ENCODE measurements at regions not wholly inside any gene's neighbourhood (a gene's known extent, or its start where the extent isn't known, plus 50 kb on each side); places are given as distances from the start of the nearest gene placed in this dataset.
"Not testable (repeated sequence)": the region's sequence is repeated elsewhere in the genome, so short reads cannot be mapped to it uniquely, and the experiment has no call there.

DNA sequence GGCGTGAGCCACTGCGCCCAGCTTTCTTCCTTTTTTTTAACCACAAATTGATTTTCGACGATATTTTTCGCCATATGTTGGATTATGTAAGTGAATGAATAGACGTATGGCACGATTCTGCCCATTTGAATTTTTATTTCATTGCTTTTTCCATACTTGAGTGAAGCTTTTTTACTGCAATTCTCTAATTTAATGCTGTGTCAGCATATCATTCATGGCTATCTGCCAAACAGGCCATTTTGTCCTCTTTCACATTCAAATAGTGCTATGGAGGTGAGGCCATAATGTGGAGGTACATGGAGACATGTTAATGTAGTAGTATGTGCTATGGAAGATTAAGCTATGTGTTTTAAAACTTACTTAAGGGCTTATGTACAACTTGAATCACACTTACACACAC lies 152.1 kb upstream of the TUSC1 start:
- in situ Hi-C loops (cut with MboI; ENCODE audit: low sequenced_read_pairs): loop anchor here (25.0 kb wide), 1 partner anchor 107 kb away; no protein-coding TSS in a partner anchor

DNA sequence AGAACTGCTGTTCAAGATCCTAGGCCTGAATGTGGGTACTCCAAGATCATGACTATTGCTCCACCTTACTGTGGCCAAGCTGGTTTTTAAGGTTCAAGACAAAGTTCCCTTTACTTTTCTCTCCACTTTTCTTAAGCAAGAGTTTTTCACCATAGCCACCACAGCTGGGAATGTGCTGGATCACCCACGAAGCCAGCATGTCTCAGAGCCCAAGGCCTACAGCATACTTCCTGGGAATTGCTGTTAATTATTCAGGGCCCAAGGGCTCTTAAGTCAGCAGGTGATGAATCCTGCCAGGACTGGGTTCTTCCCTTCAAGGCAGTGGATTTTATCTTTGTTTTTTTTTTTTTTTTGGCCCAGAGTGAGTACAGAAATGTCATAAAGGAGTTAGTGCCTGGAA lies 149.4 kb upstream of the TUSC1 start:
- in situ Hi-C loops (cut with MboI; ENCODE audit: low sequenced_read_pairs): loop anchor here (25.0 kb wide), 1 partner anchor 110 kb away; no protein-coding TSS in a partner anchor

DNA sequence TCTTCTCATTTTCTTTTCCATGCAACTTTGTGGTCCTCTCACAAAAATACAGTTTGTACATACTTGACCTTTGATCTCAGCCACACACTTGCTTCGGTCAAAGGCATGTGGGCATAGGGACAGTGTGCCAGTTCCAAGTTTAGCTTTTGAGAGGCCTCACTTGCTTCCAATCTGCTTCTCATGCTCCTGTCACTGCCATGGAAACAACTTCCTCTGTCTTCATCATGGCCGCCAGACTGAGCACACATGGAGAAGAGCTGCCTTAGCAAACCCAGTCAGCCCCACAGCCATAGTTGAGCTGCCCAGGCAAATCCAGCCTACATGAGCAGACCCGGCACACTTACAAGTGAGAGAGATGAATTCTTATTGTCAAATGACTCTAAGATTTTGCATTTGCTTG lies 138.2 kb upstream of the TUSC1 start:
- in situ Hi-C loops (cut with MboI; ENCODE audit: low sequenced_read_pairs): no loop called here

DNA sequence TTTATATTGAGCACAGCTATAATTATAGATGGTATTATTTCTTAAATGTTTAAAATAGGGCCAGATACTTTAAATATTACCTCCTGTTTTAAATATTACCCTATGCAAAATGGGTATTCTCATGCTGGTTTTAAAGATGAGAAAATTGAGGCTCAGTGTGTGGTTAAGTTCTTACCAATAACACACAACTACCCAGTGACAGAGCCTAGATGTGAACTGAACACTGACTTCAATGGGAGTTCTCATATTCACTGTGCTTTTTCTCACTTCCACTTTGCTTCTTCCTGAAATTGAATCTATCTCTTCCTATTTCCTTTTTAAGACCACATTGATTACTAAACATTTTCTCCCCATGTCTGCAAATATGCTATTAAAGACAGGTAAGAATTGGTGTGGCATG lies 135.8 kb upstream of the TUSC1 start:
- in situ Hi-C loops (cut with MboI; ENCODE audit: low sequenced_read_pairs): no loop called here

DNA sequence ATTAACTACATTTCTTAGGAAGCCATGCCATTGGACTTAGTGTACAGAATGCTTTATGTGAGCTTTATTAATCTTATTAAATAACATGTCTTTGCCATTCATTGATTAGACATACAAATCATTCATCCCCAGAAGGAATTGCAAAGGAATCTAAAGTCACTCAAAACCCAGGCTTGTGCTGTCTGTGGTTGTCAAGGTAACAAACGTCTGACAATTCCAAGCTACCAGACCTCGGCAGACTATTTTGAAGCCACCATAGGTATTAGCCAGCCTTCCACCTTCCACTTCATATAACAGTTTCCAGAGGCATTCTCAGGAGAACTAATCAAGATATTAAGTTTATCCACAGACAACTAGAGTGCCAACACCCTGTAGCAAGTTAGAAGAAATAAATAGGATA lies 135.2 kb upstream of the TUSC1 start:
- in situ Hi-C loops (cut with MboI; ENCODE audit: low sequenced_read_pairs): no loop called here

DNA sequence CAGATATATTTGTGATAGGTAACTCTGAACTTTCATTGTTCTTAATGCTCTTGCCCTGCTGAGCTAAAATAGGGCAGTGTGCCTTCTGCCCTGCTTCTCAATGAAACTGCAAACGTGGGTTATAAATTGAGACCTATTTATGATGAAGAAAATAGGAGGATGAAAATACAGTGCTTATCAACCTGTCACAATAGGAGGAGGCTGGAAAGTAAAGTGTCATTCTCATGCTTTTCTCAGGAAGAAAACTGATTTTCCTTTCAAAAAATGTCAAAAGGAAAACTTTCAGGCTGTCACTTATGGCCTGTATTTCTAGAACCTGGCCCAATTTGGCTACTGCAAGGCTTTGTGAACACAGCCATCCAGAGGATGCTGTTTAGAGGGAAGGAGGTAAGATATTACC lies 130.3 kb upstream of the TUSC1 start:
- in situ Hi-C loops (cut with MboI; ENCODE audit: low sequenced_read_pairs): no loop called here

DNA sequence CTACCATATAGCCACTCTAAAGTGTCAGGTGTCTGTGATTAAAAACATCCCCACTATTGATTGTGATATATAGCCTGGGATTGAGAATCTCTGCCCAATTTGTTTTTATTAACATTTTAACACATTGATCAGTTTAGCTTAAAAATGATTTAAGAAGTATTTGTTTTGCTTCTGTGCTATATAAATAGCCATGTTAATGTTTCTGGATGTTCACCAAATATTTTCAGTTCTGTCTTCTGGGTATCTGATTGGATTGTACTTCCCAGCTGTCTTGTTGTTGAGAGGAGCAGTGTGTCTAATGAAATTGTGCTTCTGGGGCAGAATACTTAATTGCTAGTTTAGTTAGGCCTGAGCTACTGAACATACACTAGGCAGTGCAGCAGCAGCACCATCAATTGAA lies 126.6 kb upstream of the TUSC1 start:
- in situ Hi-C loops (cut with MboI; ENCODE audit: low sequenced_read_pairs): no loop called here

DNA sequence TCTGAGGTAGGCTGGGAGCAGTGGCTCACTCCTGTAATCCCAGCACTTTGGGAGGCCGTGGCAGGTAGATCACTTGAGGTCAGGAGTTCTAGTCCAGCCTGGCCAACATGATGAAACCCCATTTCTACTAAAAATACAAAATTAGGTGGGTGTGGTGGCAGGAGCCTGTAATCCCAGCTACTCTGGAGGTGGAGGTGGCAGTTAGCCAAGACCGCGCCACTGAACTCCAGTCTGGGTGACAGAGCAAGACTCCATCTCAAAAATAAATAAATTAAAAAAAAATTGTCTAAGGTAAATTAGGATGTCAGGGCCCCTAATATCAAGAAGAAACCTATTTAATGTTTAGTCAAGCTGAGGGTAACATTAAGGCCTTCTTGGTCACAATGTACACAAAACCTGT lies 123.7 kb upstream of the TUSC1 start:
- in situ Hi-C loops (cut with MboI; ENCODE audit: low sequenced_read_pairs): not testable (repeated sequence)

DNA sequence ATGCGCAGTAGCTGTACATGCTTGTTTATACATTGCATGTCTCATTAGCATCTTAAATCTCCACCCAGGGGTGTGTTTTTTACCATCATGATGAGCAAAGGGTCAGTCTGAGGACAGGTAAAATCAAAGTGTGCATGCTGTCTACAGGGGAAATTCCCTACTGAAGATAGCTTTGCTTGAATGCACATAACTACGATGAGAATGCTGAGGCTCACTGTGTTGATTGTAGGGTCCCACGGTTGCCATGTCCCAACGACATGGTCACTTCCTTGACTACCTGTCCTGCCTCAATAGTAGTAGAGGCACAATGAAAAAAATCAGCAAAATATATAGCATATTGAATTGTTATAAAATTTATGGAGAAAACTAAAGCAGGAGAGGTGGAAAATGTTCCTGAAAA lies 95.6 kb upstream of the TUSC1 start:
- in situ Hi-C loops (cut with MboI; ENCODE audit: low sequenced_read_pairs): no loop called here

DNA sequence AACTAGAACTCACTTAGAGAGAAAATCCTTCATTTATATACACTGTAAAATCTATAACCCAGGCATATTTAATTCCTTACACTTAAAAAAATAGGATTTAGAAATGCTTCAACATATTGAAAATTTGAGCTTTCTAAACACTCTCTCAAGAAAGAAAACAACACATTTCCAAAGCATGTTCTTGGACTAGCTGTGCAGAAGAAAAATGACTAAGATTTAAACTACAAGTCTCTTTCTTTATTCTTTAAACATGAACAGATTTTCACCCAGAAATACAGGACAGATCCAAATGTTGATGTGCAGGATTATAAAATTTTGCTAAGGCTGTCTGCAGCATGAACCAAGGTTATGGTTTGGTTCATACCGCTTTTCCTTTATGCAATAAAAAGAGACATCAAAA lies 77.7 kb upstream of the TUSC1 start:
- in situ Hi-C loops (cut with MboI; ENCODE audit: low sequenced_read_pairs): no loop called here

DNA sequence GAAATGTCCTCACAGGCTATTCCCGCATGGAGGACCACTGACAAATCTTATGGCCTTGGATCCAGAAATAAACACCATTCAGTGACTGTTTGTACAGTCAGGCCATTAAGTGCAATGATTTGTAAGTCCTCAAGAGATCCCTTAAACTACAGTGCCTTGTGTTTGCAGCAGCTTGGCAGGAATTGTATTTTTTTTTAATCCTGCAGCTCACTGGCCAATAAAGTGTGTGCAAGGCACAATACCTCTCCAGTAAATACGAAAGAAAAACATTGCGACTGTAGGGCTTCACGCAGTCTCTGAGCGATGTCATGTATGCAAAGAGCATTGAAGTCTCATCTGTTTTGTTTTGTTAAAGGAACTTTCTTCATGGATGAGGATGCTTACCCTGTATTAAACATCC lies 74.2 kb upstream of the TUSC1 start:
- in situ Hi-C loops (cut with MboI; ENCODE audit: low sequenced_read_pairs): no loop called here

DNA sequence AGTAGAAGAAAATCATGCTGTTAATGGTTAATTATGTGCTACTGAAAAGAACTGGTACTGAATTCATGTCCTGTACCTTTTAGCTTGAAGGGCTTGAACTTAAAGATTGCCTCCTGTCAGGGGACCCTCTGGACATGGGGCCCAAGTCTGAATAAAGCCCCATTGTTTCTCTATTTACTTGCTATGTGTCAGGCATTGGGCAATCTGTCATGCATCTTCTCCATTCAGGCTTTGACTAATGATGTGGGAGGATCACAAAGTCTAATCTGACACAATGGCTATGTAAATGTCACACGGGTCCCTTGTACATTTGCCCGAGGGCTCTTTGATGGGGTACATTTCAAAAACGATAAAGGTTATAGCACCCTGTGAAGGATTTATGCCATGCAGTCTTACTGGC lies 64.0 kb upstream of the TUSC1 start:
- in situ Hi-C loops (cut with MboI; ENCODE audit: low sequenced_read_pairs): no loop called here

DNA sequence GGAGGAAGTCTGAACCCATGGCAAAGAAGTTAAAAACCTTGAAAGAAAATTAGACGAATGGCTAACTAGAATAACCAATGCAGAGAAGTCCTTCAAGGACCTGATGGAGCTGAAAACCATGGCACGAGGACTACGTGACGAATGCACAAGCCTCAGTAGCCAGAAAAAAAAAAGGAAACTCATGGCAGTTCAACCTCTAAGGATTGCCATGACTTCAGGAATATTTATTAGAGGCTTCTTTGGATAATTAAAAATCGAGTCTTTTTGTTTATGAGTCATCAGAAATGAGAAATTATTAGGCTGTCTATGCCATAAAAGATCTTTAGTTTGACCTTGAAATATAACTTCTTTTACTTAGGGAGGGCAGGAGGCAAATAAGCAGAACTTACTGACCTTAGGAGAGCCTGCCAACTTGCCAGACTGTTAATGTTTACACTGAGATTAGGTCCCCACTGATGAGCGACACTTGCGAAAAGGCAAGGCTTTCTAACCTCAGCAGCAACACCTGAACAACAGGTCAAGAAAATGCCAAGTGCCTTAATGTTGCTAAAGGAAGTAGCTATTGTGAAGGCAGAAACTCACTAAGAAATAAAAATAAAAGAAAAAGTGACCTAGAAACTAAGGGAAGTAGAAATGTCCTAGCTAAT lies 55.2 kb upstream of the TUSC1 start:
- in situ Hi-C loops (cut with MboI; ENCODE audit: low sequenced_read_pairs): no loop called here

DNA sequence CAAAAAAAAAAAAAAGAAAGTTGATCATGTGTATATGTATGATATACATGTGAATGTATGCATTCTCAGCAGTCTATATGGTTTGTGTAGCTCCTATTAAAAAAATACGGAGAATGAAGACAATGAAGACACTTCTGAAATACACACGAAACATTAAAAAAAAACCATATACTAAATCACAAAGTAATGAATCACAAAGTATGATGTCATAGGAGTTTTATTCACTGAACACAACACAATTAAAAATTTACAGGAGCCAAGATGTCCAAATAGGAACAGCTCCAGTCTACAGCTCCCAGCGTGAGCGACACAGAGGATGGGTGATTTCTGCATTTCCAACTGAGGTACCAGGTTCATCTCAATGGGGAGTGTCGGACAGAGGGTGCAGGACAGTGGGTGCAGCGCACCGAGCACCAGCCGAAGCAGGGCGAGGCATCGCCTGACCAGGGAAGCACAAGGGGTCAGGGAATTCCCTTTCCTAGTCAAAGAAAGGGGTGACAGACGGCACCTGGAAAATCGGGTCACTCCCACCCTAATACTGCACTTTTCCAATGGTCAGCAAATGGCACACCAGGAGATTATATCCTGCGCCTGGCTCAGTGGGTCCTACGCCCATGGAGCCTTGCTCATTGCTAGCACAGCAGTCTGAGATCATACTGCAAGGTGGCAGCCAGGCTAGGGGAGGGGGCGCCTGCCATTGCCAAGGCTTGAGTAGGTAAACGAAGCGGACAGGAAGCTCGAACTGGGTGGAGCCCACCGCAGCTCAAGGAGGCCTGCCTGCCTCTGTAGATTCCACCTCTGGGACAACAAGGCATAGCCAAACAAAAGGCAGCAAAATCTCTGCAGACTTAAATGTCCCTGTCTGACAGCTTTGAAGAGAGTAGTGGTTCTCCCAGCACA lies 53.9 kb upstream of the TUSC1 start:
- in situ Hi-C loops (cut with MboI; ENCODE audit: low sequenced_read_pairs): not testable (repeated sequence)

Data from HL-60/S4 treated with phorbol 12-myristate 13-acetate at 8.2 ng/mL for 4 days and 3 days (cell line).